ENCODE measurements at regions not wholly inside any gene's neighbourhood (a gene's known extent, or its start where the extent isn't known, plus 50 kb on each side); places are given as distances from the start of the nearest gene placed in this dataset.

- TF ChIP-seq ZBTB33 (IDR thresholded peaks at IDR 0.05) (peak; percentile 53), SP1 (IDR thresholded peaks at IDR 0.05) (peak; percentile 96), RAD21 (IDR thresholded peaks at IDR 0.05) (peak in 1 of 2 donors; percentile 38), FOXA2 (IDR thresholded peaks at IDR 0.05) (peak; percentile 67), CTCF (IDR thresholded peaks at IDR 0.05; ENCODE audit: low read depth, low read length, missing input control) (no peak), HNF4G (IDR thresholded peaks at IDR 0.05) (peak; percentile 92)
Measured at GRCh38 chr2:175606010-175606841, 395.8 kb downstream of the LNPK start (continued).

GRCh38 chr2:175605640-175606009 lies 396.4 kb downstream of the LNPK start:
- no peaks in the 10 kb centered on the region for H3K9me3 ChIP-seq (ENCODE audit: control insufficient read depth in 4 of 4, low read length in 3 of 4)
- no peak overlapping the region for H3K9ac ChIP-seq (ENCODE audit: low read depth in 1 of 2, low read length in 2 of 2)
- H3K4me3 ChIP-seq (ENCODE audit: low read depth in 1 of 3, low read length in 3 of 3) = no peak overlapping the region
- 39% methylated on average over 5 of the region's 5 CpGs for WGBS
- no peak overlapping the region for H3K27ac ChIP-seq (ENCODE audit: low read depth in 1 of 2, low read length in 2 of 2)
- no peak for DNase-seq (ENCODE audit: low spot score)
- no peaks in the 10 kb centered on the region for H3K27me3 ChIP-seq (ENCODE audit: control insufficient read depth in 4 of 4, insufficient read depth in 4 of 4, low read length in 3 of 4)
- H3K4me1 ChIP-seq (ENCODE audit: control insufficient read depth in 4 of 4, insufficient read depth in 4 of 4, low read length in 3 of 4) = peaks cover 0 to 4% (median 1%) of the 10 kb centered on the region in 4 donors
- TF ChIP-seq REST (IDR thresholded peaks at IDR 0.05) (no peak), HNF4A (conservative IDR thresholded peaks at IDR 0.05) (peak in 1 of 2 donors; percentile 17), YY1 (IDR thresholded peaks at IDR 0.05) (no peak)
- H3K36me3 ChIP-seq (ENCODE audit: control insufficient read depth in 4 of 4, insufficient read depth in 3 of 4, low read depth in 1 of 4, low read length in 3 of 4) = no peaks in the 10 kb centered on the region

GRCh38 chr2:175601969-175602368 lies 400.1 kb downstream of the LNPK start:
- Histone ChIP-seq H3K27me3 (ENCODE audit: control insufficient read depth in 4 of 4, insufficient read depth in 4 of 4, low read length in 3 of 4) (no peaks in the 10 kb centered on the region), H3K36me3 (ENCODE audit: control insufficient read depth in 4 of 4, insufficient read depth in 3 of 4, low read depth in 1 of 4, low read length in 3 of 4) (no peaks in the 10 kb centered on the region), H3K4me1 (ENCODE audit: control insufficient read depth in 4 of 4, insufficient read depth in 4 of 4, low read length in 3 of 4) (peaks cover 0 to 4% (median 1%) of the 10 kb centered on the region in 4 donors), H3K9ac (ENCODE audit: low read depth in 1 of 2, low read length in 2 of 2) (no peak overlapping the region), H3K9me3 (ENCODE audit: control insufficient read depth in 4 of 4, low read length in 3 of 4) (no peaks in the 10 kb centered on the region), H3K27ac (ENCODE audit: low read depth in 1 of 2, low read length in 2 of 2) (no peak overlapping the region), H3K4me3 (ENCODE audit: low read depth in 1 of 3, low read length in 3 of 3) (no peak overlapping the region)
- DNase-seq (ENCODE audit: low spot score) = no peak
- WGBS = 94% methylated on average over 1 of the region's 1 CpG
- TF ChIP-seq HNF4A (conservative IDR thresholded peaks at IDR 0.05) (no peak), ATF3 (IDR thresholded peaks at IDR 0.05) (no peak), SP1 (IDR thresholded peaks at IDR 0.05) (no peak), RAD21 (IDR thresholded peaks at IDR 0.05) (no peak)
